Posterior vena cava (tissue), 2 donors: ENCODE measurements at regions not wholly inside any gene's neighbourhood (a gene's known extent, or its start where the extent isn't known, plus 50 kb on each side); places are given as distances from the start of the nearest gene placed in this dataset.
A peak's percentile ranks its signal among the peaks of the same experiment; 100 is the strongest.
"Not testable (repeated sequence)": the region's sequence is repeated elsewhere in the genome, so short reads cannot be mapped to it uniquely, and the experiment has no call there.

Experiments
- DNase-seq: peaks from one replicate; pipeline ENCODE4 v3.0.0-alpha.2; 2020; ENCODE audit warnings: low spot score
- intact Hi-C, 2 donors: fragments of 100-400 bp; cut with DNase I; formaldehyde crosslinking; loops; one replicate each; pipeline versions ENCODE4 v1.14.1 to v1.14.2; 2022 to 2023
- donor health status: DM: yes; HTN: yes; CAD: no.
- donor health status: DM: yes; HTN: yes; CAD: no.

GRCh38 chr3:193096076-193096475 is 144.9 kb upstream of the PLAAT1 start:
- intact Hi-C loops = no loop called here
- DNase-seq = no peak

- intact Hi-C loops = no loop called here
- DNase-seq = no peak
Observed at GRCh38 chr3:193114431-193115340, 126.3 kb upstream of the PLAAT1 start.

DNA sequence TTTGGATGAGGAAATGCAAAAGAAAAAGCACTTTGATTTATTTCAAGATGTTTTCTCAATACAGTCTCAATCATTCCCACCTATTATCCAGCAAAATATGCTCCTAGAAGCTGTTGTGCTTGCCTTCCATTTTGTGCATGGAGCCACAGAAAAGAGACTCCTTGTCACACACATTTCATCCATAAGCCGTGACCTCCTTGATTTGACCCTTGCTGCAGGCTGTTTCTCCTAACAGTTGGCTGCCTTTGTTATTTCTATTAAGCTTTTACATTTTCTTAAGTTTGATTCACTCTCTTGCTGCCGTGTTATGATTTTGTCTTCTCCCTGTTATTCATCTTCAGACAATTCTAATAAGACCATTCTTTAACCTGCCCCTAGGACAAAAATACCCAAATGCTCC is 124.2 kb upstream of the PLAAT1 start:
- intact Hi-C loops = no loop called here
- no peak for DNase-seq

DNA sequence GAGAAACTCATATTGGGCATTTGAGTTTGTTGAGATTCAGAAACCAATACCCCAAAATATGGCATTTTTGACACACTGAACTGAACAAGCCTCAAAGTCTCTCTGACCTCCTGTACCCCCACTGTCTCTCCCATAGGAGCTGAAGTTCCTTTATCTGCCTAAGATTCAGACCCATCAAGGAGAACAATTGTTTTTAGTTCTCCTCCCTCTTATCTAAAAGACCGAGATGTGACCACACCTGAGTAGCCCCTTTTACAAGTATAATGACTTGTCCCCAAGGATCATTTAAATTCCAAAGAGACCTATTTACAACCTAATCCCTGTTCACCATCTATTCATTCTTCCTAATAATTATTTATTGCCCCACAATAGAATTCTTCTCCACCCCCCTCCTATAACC is 122.1 kb upstream of the PLAAT1 start:
- intact Hi-C loops = no loop called here
- DNase-seq = no peak

DNA sequence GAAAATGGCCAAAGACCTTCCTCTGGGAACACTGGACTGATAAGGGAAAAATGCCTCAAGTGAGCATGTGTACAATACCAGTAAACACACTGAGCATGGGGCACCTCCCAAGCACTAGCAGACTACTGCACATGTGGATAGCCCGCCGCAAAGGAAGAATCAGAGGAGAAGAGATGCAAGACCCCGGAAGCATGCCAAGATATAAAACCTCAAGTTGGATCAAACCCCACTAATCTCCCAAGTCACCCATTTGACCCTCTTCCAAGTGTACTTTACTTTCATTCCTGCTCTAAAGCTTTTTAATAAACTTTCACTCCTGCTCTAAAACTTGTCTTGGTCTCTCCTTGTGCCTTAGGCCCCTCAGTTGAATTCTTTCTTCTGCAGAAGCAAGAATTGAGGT is 121.1 kb upstream of the PLAAT1 start:
- DNase-seq = no peak
- intact Hi-C loops = no loop called here

GRCh38 chr3:193124861-193125260 is 116.2 kb upstream of the PLAAT1 start:
- intact Hi-C loops = no loop called here

DNA sequence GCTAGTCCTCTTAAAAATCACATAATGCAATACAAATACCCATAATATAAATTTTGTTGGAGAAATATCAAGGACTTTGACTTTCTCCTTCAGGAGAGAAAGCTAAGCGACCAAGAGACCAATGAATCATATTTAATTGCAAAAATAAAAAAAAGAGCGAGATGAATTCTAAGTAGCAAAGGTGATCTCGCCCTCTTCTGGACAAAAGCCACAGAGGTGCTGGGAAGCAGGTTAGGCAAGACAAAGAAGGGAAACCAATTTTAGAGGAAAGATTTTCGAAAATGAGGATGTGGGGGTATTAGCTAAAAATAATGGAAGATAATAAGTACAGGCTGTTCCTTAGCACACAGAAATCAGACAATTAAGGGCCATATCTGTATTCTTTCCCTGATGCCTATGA is 111.4 kb upstream of the PLAAT1 start:
- no peak for DNase-seq
- intact Hi-C loops = no loop called here

More at GRCh38 chr3:193124861-193125260, 116.2 kb upstream of the PLAAT1 start:
- no peak for DNase-seq

DNA sequence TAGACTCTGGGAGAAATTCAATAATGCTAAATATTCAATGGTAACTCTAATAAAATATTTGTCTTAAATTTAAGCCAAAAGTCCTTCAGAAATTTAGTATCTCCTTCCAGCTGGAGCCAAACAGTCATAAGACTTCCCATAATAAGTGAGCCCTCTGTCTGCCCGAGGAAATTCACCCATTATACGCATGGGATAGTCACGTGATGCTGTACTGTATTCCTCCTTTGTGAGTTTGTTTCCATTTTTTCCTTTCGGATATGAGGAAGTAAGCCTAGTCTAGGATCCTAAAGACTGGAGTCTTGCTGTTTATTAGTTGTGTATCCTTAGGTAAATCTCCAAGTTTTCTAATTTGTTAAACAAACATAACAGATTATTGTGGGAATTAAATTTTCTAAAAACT is 110.4 kb upstream of the PLAAT1 start:
- intact Hi-C loops = no loop called here
- no peak for DNase-seq

- intact Hi-C loops = no loop called here
Observed at GRCh38 chr3:193132241-193132640, 108.8 kb upstream of the PLAAT1 start.

GRCh38 chr3:193132964-193133363 is 108.1 kb upstream of the PLAAT1 start:
- intact Hi-C loops = no loop called here
- no peak for DNase-seq

More at GRCh38 chr3:193132241-193132640, 108.8 kb upstream of the PLAAT1 start:
- DNase-seq = no peak

GRCh38 chr3:193134856-193135255 is 106.2 kb upstream of the PLAAT1 start:
- intact Hi-C loops = no loop called here
- peak; percentile 50 for DNase-seq

- no peak for DNase-seq
- intact Hi-C loops = no loop called here
Observed at GRCh38 chr3:193140381-193140780, 100.6 kb upstream of the PLAAT1 start.

GRCh38 chr3:193145248-193145647 is 95.8 kb upstream of the PLAAT1 start:
- intact Hi-C loops = no loop called here

DNA sequence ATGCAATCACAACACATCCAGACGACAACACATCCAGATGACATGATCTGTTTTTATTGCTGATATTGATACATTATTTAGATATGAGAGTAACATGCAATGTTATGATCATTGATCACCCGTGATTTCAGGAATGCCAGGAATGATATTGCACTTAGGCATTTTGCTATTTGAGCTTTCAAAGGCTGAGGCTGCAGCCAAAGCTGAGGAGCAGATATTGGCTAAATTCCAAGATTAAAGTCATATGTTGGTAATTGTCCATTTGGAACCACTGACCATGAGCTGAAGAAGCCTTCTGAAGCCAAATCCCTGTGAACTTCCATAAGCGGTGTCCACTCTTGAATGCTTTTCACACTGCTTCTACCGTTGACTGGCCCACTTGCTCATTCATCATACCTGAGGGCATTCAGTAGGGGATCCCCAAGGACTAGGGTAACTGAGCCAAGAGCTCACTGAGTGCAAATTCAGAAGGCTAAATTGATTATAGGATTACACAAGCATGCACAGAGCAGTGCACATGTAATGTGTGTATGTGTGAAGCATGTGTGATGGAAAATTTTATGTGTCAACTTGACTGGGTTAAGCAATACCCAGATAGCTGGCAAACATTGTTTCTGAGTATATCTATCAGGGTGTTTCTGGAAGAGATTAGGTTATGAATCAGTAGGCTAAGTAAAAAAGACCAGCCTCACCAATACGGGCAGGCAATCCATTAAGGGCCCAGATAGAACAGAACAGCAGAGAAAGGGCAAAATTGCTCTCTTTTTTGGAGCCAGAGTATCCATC is 92.1 kb upstream of the PLAAT1 start:
- intact Hi-C loops = no loop called here
- no peak for DNase-seq

More at GRCh38 chr3:193145248-193145647, 95.8 kb upstream of the PLAAT1 start:
- DNase-seq = no peak

GRCh38 chr3:193149998-193150397 is 91.0 kb upstream of the PLAAT1 start:
- intact Hi-C loops = no loop called here
- no peak for DNase-seq

DNA sequence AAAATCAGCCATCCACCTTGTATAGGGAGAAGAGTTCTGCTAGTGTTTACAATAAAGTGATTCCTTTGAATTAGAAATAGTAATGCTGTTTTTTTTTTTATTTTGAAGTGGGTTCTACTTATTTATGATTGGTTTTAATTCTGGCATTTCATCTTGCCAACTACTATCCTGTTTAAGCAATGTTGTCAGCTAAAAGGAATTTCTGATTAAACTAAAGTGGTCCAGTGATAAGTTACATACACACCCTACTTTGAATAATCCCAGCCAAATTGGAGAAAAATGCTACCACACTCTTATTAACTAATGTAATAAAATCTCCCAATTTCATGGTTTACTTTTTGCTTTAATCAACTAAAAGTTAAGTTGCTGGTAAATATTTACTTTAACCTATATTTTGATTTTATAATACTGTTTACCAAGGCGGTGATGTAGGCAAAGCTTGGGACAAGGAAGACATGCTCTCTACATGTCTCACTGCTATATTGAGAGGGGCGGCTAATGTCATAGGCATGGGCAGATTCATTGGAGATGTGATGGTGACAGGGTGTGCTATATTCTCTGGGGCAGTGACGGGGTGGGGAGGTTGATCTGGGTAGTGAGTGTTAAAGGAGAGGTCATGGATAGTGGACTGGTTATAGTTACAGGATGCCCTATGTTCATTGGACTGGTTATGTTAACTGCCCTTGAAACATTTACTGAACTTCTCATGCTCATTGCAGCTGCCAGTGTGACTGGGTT is 85.8 kb upstream of the PLAAT1 start:
- intact Hi-C loops, DNase-seq: not testable (repeated sequence)

DNA sequence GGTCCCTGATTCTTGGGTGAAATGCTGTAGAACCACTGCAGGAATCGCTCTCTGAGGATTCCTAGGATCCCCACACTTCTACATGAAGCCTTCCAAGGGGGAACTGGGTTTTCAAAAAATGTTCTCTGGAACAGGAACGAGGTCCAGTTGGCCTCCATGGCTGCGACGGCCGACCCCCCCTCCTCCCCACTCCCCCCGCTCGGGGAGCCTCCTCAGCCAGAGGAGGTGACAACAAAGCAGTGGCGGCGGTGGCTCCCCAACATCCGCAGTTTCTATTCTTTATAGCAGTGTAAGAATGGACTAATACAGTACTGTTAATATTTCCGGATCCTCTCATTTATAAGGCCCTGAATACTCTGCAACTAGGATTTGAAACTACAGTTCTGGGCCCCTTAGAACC is 84.0 kb upstream of the PLAAT1 start:
- no peak for DNase-seq
- intact Hi-C loops = no loop called here

DNA sequence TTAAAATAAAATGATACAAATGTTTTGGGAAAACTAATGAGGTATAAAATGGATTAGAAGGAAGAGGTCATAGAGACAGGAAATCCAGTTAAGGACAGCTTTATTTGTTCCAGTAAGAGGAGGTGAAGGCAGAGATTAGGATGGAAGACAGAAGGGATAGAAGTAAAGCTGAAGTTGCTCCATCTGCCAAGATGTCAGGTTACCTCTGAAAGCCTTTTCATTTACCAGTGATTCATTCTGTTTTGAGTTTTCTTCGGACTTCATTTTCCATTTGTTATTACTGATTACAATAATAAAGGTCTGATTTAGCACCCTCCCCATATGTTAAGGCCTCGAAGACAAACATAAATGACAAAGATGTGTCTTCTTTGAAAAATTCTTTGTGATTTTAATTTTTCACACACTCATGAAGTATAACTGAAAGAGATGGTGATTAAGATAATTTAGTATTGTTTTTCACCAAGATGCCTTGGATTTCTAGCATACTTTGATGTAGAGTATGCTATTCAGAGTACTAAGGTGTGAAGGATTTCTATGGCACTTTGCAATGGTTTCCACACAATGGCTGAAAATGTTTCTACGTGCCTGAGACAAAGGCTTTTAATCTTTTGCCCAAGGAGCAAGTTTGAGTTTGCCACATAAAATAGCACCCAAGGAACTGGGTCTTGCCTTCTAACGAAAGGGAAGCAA is 75.4 kb upstream of the PLAAT1 start:
- intact Hi-C loops = no loop called here
- no peak for DNase-seq

GRCh38 chr3:193168931-193169330 is 72.1 kb upstream of the PLAAT1 start:
- DNase-seq = no peak
- intact Hi-C loops = no loop called here
